ENCODE measurements at regions not wholly inside any gene's neighbourhood (a gene's known extent, or its start where the extent isn't known, plus 50 kb on each side); places are given as distances from the start of the nearest gene placed in this dataset.

DNA sequence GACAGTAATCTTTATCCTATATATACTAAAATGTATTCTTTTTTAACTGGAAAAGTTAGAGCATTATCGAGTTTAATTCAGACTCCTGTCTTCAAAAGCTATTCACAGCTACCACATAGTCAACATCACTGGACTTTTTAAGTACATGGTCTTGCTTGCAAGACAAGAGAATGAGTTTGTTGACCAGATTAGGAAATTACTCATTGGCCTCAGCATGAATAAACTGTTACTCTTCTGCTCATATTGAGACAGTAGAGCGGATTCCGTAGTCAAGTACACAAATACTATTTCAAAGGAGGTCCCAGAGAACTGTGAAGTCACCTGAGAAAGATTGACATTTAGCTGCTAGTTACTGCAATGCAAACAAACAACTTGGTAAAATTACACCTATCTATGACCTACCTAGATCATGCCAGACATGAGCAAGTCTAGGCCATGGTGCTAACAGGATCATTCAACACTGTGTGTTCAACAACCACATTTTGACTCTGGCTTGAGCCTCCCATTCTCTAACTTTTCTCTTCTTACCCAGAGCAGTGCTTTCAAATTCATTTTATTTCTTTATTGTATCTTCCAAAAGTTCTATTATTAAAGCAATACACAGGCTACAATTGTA lies 280.9 kb downstream of the NEBL start:
- Histone ChIP-seq H3K56ac (ENCODE audit: extremely low read depth, insufficient read depth, low read length) (no peak overlapping the region), H4K5ac (ENCODE audit: low read depth, low read length) (no peak overlapping the region), H4K91ac (ENCODE audit: insufficient read depth, low read depth, low read length) (no peak overlapping the region), H3K27me3 (ENCODE audit: control insufficient read depth, insufficient read depth, low read length) (no peaks in the 10 kb centered on the region), H2BK20ac (ENCODE audit: low read depth, low read length) (no peak overlapping the region), H2BK5ac (ENCODE audit: low read depth, low read length, poor library complexity, severe bottlenecking) (no peak overlapping the region), H3K4me1 (ENCODE audit: control insufficient read depth, insufficient read depth, low read length) (no peaks in the 10 kb centered on the region), H2BK15ac (ENCODE audit: low read depth, low read length) (no peak overlapping the region), H3K36me3 (ENCODE audit: control insufficient read depth, insufficient read depth, low read length) (no peaks in the 10 kb centered on the region), H4K20me1 (ENCODE audit: insufficient read depth, low read length) (no peaks in the 10 kb centered on the region), H3K14ac (replicated peaks; ENCODE audit: low read depth, low read length) (no peak overlapping the region), H3K23ac (ENCODE audit: low read depth, low read length) (no peak overlapping the region), H3K9ac (ENCODE audit: low read depth, low read length) (no peak overlapping the region), H2AK5ac (ENCODE audit: low read depth, low read length) (no peak overlapping the region), H3K79me1 (ENCODE audit: low read depth in 1 of 2, low read length in 2 of 2) (no peaks in the 10 kb centered on the region), H4K8ac (ENCODE audit: low read depth in 2 of 2, low read length in 2 of 2) (no peak overlapping the region), H2AK9ac (replicated peaks; ENCODE audit: low read depth, low read length, poor library complexity) (no peak overlapping the region), H3K4ac (ENCODE audit: low read depth, low read length) (no peak overlapping the region), H2BK120ac (ENCODE audit: low read depth, low read length) (no peak overlapping the region), H3K27ac (ENCODE audit: insufficient read depth, low read length) (no peak overlapping the region), H3K9me1 (ENCODE audit: insufficient read depth, low read length) (no peaks in the 10 kb centered on the region), H3K9me3 (ENCODE audit: control insufficient read depth, insufficient read depth, low read length) (peaks cover 4% of the 10 kb centered on the region; the same call in 1 of the 2 replicates), H2AFZ (replicated peaks; ENCODE audit: low read length, poor library complexity) (no peak overlapping the region), H3K18ac (ENCODE audit: low read depth, low read length) (no peak overlapping the region), H3K4me2 (ENCODE audit: low read depth, low read length) (no peak overlapping the region), H3K4me3 (ENCODE audit: insufficient read depth, low read depth, low read length) (no peak overlapping the region)
- dilution Hi-C loops (cut with HindIII; ENCODE audit: low sequenced_read_pairs, unreplicated experiment) (no loop called here), in situ Hi-C loops (cut with MboI; ENCODE audit: low sequenced_read_pairs) (no loop called here), intact Hi-C loops (cut with micrococcal nuclease) (no loop called here)
- ChIA-PET CTCF (no interaction called here), POLR2A (ENCODE audit: unreplicated experiment) (no interaction called here)
- no TSS peak for BruUV-seq (replicated peaks)
- WGBS, 2 experiments (ENCODE audit: extremely low coverage in 2 of 2, insufficient read length in 1 of 2), result no CpG with 5 or more reads among the region's 3 CpGs
- no peak for ATAC-seq (ENCODE audit: low read depth)
- no peak for TF ChIP-seq RAD21 (IDR thresholded peaks at IDR 0.05; ENCODE audit: low read length)
- no peak for TF ChIP-seq FOS (IDR thresholded peaks at IDR 0.05; ENCODE audit: low read depth, low read length)
- TF ChIP-seq, protein P1, sequence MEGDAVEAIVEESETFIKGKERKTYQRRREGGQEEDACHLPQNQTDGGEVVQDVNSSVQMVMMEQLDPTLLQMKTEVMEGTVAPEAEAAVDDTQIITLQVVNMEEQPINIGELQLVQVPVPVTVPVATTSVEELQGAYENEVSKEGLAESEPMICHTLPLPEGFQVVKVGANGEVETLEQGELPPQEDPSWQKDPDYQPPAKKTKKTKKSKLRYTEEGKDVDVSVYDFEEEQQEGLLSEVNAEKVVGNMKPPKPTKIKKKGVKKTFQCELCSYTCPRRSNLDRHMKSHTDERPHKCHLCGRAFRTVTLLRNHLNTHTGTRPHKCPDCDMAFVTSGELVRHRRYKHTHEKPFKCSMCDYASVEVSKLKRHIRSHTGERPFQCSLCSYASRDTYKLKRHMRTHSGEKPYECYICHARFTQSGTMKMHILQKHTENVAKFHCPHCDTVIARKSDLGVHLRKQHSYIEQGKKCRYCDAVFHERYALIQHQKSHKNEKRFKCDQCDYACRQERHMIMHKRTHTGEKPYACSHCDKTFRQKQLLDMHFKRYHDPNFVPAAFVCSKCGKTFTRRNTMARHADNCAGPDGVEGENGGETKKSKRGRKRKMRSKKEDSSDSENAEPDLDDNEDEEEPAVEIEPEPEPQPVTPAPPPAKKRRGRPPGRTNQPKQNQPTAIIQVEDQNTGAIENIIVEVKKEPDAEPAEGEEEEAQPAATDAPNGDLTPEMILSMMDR (conservative IDR thresholded peaks at IDR 0.05; ENCODE audit: low read depth, low read length), result no peak
- TF ChIP-seq CEBPB (IDR thresholded peaks at IDR 0.05; ENCODE audit: low read depth, low read length), result no peak
- TF ChIP-seq MAZ (IDR thresholded peaks at IDR 0.05; ENCODE audit: borderline replicate concordance, low read depth, low read length), result no peak
- TF ChIP-seq CHD1 (IDR thresholded peaks at IDR 0.05; ENCODE audit: low read depth, low read length), result no peak
- TF ChIP-seq RCOR1 (IDR thresholded peaks at IDR 0.05; ENCODE audit: insufficient replicate concordance, low read length), result no peak
- no peak for TF ChIP-seq POLR2A (IDR thresholded peaks at IDR 0.05; ENCODE audit: low read depth, low read length)
- TF ChIP-seq, protein P2, sequence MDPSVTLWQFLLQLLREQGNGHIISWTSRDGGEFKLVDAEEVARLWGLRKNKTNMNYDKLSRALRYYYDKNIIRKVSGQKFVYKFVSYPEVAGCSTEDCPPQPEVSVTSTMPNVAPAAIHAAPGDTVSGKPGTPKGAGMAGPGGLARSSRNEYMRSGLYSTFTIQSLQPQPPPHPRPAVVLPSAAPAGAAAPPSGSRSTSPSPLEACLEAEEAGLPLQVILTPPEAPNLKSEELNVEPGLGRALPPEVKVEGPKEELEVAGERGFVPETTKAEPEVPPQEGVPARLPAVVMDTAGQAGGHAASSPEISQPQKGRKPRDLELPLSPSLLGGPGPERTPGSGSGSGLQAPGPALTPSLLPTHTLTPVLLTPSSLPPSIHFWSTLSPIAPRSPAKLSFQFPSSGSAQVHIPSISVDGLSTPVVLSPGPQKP (IDR thresholded peaks at IDR 0.05; ENCODE audit: borderline replicate concordance, low read depth, low read length), result no peak
- TF ChIP-seq RFX5 (IDR thresholded peaks at IDR 0.05; ENCODE audit: low read depth, low read length), result no peak
- no peak for TF ChIP-seq MAFK (IDR thresholded peaks at IDR 0.05; ENCODE audit: low read depth, low read length)
- no peak for TF ChIP-seq MXI1 (IDR thresholded peaks at IDR 0.05; ENCODE audit: borderline replicate concordance, low read depth, low read length)
- no peak for TF ChIP-seq BHLHE40 (IDR thresholded peaks at IDR 0.05; ENCODE audit: low read depth, low read length)
- no peak for TF ChIP-seq NFE2L2 (IDR thresholded peaks at IDR 0.05; ENCODE audit: low read depth, low read length)
- no peak for TF ChIP-seq SMC3 (IDR thresholded peaks at IDR 0.05; ENCODE audit: low read depth, low read length)
- TF ChIP-seq, protein P3, sequence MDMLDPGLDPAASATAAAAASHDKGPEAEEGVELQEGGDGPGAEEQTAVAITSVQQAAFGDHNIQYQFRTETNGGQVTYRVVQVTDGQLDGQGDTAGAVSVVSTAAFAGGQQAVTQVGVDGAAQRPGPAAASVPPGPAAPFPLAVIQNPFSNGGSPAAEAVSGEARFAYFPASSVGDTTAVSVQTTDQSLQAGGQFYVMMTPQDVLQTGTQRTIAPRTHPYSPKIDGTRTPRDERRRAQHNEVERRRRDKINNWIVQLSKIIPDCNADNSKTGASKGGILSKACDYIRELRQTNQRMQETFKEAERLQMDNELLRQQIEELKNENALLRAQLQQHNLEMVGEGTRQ (IDR thresholded peaks at IDR 0.05; ENCODE audit: low read depth, low read length), result no peak
- no peak for DNase-seq

Data from IMR-90 (cell line).